Immature natural killer cell (primary cell): ENCODE measurements at regions not wholly inside any gene's neighbourhood (a gene's known extent, or its start where the extent isn't known, plus 50 kb on each side); places are given as distances from the start of the nearest gene placed in this dataset.
"Not testable (repeated sequence)": the region's sequence is repeated elsewhere in the genome, so short reads cannot be mapped to it uniquely, and the experiment has no call there.

Experiments used
- DNase-seq, 3 donors: peaks; one replicate each; pipeline ENCODE4 v3.0.0; 2022; ENCODE audit warnings: mixed read lengths in 1 of 3
- H3K27ac Mint-ChIP-seq, 6 donors: one replicate each; pipeline ENCODE4 v1.8.0; 2020; ENCODE audit warnings: mixed read lengths in 6 of 6, mild to moderate bottlenecking in 5 of 6, inconsistent platforms in 4 of 6, moderate library complexity in 3 of 6
- H3K27me3 Mint-ChIP-seq, 3 donors: one replicate each; pipeline ENCODE4 v1.8.0; 2020 to 2021; ENCODE audit warnings: low read depth in 3 of 3, mild to moderate bottlenecking in 3 of 3, mixed read lengths in 3 of 3, moderate library complexity in 3 of 3, inconsistent platforms in 1 of 3
- H3K36me3 Mint-ChIP-seq, 3 donors: one replicate each; pipeline ENCODE4 v1.8.0; 2020; ENCODE audit warnings: mixed read lengths in 3 of 3, inconsistent platforms in 2 of 3, mild to moderate bottlenecking in 2 of 3
- H3K4me1 Mint-ChIP-seq, 2 donors: one replicate each; pipeline ENCODE4 v1.8.0; 2020; ENCODE audit warnings: inconsistent platforms in 2 of 2, mild to moderate bottlenecking in 2 of 2, mixed read lengths in 2 of 2, moderate library complexity in 1 of 2
- H3K4me3 Mint-ChIP-seq, 5 donors: one replicate each; pipeline ENCODE4 v1.8.0; 2020; ENCODE audit warnings: mild to moderate bottlenecking in 5 of 5, mixed read lengths in 5 of 5, inconsistent platforms in 3 of 5, moderate library complexity in 3 of 5
- H3K9me3 Mint-ChIP-seq, 6 donors: one replicate each; pipeline ENCODE4 v1.8.0; 2020; ENCODE audit warnings: mild to moderate bottlenecking in 6 of 6, mixed read lengths in 6 of 6, inconsistent platforms in 4 of 6, moderate library complexity in 3 of 6

DNA sequence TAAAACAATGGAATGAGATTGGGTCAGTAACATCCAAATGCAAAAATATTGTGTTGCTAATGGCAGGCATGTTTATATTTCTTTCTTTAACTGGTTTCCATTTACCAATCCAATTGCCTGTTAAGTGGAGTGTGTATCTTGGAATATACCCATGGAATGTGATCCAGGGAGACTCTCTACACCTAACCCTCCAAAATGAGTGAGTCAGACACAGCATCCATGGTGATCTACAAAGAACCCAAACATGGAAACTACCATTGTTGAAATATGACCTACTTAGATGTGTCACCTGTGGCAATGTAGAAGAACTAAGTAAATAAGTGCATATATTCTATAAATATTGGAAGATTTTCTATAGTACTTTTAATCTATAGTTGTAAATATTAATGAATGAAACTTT, 110.3 kb downstream of the AREG start:
- no peak for DNase-seq
- H3K4me1 Mint-ChIP-seq: no peaks in the 10 kb centered on the region
- H3K27me3 Mint-ChIP-seq: no peaks in the 10 kb centered on the region
- H3K36me3 Mint-ChIP-seq: no peaks in the 10 kb centered on the region
- peaks cover 0 to 3% (median 0%) of the 10 kb centered on the region in 6 donors for H3K9me3 Mint-ChIP-seq
- no peak overlapping the region for H3K4me3 Mint-ChIP-seq
- H3K27ac Mint-ChIP-seq: no peak overlapping the region

DNA sequence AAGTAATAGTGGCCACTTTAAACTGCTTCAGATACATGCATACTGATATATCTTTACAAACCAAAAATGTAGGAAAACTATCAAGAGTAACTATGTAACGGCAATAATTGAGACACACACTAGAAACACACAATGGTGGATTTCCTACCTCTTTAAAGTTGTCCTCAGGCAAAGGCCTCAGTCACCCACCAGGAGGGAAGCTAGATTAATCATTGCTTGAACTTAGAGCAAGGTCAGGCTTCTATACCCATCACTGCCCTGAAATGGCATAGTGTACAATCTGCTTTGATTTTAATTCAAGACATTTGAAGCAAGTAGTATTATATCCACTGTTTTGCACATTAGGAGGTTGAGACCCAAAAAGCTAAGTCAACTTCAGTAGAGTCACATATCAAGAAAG, 110.9 kb downstream of the AREG start:
- no peak for DNase-seq
- Mint-ChIP-seq H3K4me1 (no peaks in the 10 kb centered on the region), H3K27me3 (no peaks in the 10 kb centered on the region), H3K36me3 (no peaks in the 10 kb centered on the region), H3K27ac (no peak overlapping the region), H3K4me3 (no peak overlapping the region), H3K9me3 (peaks cover 0 to 3% (median 0%) of the 10 kb centered on the region in 6 donors)

DNA sequence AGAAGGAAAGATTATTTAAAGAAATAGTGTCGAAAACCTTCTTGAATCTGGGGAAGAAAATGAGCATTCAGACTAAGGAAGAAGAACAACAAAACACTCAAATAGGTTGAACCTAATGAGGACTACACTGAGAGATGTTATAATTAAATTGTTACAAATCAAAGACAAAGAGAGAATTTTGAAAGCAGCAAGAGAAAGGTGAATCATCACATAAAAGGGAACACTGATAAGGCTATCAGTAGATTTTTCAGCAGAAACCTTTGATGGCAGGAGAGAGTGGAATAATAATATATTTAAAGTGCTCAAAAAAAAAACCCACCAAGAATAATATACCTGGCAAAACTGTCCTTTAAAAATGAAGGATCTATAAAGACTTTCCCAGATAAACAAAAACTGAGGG, 114.9 kb downstream of the AREG start:
- DNase-seq: no peak
- H3K27me3 Mint-ChIP-seq: peaks cover 0 to 5% (median 2%) of the 10 kb centered on the region in 3 donors
- peaks cover 0 to 9% (median 7%) of the 10 kb centered on the region in 6 donors for H3K9me3 Mint-ChIP-seq
- no peak overlapping the region for H3K4me3 Mint-ChIP-seq
- no peaks in the 10 kb centered on the region for H3K4me1 Mint-ChIP-seq
- H3K27ac Mint-ChIP-seq: no peak overlapping the region
- no peaks in the 10 kb centered on the region for H3K36me3 Mint-ChIP-seq

DNA sequence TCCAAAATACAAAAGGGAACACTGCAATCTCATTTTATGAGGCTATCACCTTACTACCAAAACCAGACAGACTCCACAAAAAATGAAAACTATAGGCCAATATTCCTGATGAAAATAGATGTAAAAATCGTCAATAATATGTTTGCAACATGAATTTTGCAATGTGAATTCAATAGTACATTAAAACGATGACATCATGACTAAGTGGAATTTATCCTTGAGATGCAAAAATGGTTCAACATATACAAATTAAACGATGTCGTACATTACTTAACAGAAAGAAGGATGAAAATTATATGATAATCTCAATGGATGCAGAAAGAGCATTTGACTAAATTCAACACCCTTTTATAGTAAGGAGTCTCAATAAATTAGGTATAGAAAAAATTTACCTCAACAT, 123.0 kb downstream of the AREG start:
- Mint-ChIP-seq H3K27me3 (peaks cover 0 to 5% (median 3%) of the 10 kb centered on the region in 3 donors), H3K27ac (no peak overlapping the region), H3K4me1 (no peaks in the 10 kb centered on the region), H3K36me3 (no peaks in the 10 kb centered on the region), H3K4me3 (no peak overlapping the region), H3K9me3 (peaks cover 0 to 12% (median 7%) of the 10 kb centered on the region in 6 donors)
- DNase-seq: no peak

DNA sequence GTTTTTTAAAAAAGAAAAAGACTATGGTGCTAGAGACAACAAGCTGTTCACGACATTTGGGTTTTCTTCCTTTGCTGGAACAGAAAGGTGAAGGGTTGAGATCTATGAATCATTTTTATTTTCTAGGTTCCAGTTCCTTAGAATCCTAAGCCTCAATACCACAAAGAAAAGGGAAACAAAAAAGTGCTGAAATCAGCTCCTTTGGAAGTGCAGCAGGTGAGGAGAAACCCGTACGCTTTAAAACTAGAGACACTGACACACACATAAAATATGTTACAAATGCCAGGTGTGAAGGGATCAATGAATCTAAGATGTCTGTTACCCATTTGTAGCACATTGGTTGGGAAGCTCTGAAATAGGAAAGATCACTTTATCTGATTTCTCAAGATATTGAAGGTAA, 125.2 kb downstream of the AREG start:
- no peak overlapping the region for H3K4me3 Mint-ChIP-seq
- H3K9me3 Mint-ChIP-seq: peaks cover 0 to 5% (median under 1%) of the 10 kb centered on the region in 6 donors
- H3K27me3 Mint-ChIP-seq: peaks cover 0 to 3% (median 0%) of the 10 kb centered on the region in 3 donors
- DNase-seq: no peak
- H3K36me3 Mint-ChIP-seq: no peaks in the 10 kb centered on the region
- no peaks in the 10 kb centered on the region for H3K4me1 Mint-ChIP-seq
- H3K27ac Mint-ChIP-seq: no peak overlapping the region

DNA sequence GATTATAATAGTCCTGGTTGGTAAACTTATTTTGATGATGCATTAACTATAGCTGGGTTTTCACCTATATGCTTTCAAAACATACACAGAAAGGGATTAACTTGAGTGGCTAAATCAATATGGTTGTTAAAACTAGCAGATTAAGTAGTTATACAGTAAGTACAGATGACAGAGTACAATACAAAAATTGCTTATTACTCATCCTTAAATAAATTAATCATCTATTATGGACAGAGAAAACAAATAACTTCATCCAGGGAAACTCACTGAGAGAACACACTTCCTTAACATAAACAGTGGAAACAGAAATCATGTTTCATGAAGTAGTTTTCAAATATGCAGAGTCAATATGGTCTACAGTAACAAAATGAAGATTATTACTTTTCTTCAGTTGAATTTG, 133.4 kb downstream of the AREG start:
- no peak overlapping the region for H3K4me3 Mint-ChIP-seq
- H3K9me3 Mint-ChIP-seq: peaks cover 0 to 3% (median 0%) of the 10 kb centered on the region in 6 donors
- no peaks in the 10 kb centered on the region for H3K36me3 Mint-ChIP-seq
- no peaks in the 10 kb centered on the region for H3K4me1 Mint-ChIP-seq
- H3K27ac Mint-ChIP-seq: no peak overlapping the region
- no peak for DNase-seq
- H3K27me3 Mint-ChIP-seq: peaks cover 0 to 5% (median 0%) of the 10 kb centered on the region in 3 donors

DNA sequence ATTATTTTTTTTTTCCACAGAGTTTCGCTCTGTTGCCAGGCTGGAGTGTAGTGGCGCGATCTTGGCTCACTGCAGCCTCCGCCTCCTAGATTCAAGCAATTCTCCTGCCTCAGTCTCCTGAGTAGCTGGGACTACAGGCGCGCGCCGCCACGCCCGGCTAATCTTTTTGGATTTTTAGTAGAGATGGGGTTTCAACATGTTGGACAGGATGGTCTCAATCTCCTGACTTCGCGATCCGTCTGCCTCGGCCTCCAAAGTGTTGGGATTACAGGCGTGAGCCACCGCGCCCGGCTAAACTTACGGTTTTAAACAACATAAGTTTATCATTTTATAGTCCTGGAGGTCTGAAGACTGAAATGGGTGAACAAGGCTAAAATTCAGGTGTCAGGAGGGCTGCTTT, 133.9 kb downstream of the AREG start:
- H3K9me3 Mint-ChIP-seq, H3K36me3 Mint-ChIP-seq, H3K4me1 Mint-ChIP-seq, DNase-seq, H3K4me3 Mint-ChIP-seq, H3K27ac Mint-ChIP-seq, H3K27me3 Mint-ChIP-seq: not testable (repeated sequence)

DNA sequence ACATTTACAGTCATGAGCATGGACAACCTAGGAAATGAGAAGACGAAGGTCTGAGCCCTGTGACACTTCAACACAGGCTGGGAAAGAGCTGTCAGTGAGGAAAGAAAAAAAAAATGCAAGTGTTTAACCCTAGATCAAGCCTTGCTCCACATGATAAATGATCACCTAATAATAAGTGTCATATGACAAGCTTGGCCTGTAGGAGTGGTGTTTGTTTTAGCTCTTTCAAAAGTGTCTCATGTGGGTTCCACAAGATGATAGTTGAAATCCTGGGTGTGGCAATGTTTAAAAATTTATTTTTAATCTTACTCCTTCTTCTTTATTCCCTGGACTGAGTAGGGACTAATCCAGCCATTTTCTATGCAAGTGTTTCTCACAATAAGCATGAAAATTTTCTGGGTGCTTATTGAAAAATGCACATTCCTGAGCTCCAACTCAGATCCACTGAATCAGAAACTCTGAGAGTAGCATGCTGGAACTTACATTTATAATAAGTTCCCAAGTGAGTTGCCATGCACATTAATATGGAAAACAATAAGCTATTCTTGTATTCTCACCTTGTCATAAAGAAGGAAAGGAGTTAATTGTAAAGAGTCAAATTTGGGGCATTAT, 138.3 kb downstream of the AREG start:
- no peaks in the 10 kb centered on the region for H3K4me1 Mint-ChIP-seq
- no peak overlapping the region for H3K4me3 Mint-ChIP-seq
- no peaks in the 10 kb centered on the region for H3K27me3 Mint-ChIP-seq
- DNase-seq: no peak
- peaks cover 0 to 2% (median 0%) of the 10 kb centered on the region in 6 donors for H3K9me3 Mint-ChIP-seq
- H3K36me3 Mint-ChIP-seq: no peaks in the 10 kb centered on the region
- H3K27ac Mint-ChIP-seq: no peak overlapping the region

DNA sequence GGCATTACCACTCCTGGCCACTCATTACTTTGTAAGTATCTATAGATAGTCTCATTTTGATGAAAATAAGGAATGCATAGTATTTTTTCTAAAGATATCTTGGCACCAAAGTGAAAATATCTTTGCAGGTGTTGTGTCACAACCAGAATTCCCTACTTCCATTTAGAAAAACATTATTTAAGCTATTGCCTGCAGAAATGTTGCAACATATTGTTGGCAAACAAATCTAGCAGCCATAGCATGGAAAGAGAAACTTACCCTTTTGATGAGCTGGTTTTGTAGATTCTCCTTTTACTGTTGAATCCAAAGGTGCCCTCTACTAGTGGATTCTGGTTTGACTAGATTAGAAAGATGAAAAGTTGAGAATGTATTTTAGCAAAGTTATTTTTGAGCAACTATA, 138.8 kb downstream of the AREG start:
- no peak for DNase-seq
- no peaks in the 10 kb centered on the region for H3K4me1 Mint-ChIP-seq
- H3K27ac Mint-ChIP-seq: no peak overlapping the region
- H3K36me3 Mint-ChIP-seq: no peaks in the 10 kb centered on the region
- H3K9me3 Mint-ChIP-seq: peaks cover 0 to 2% (median 0%) of the 10 kb centered on the region in 6 donors
- no peaks in the 10 kb centered on the region for H3K27me3 Mint-ChIP-seq
- H3K4me3 Mint-ChIP-seq: no peak overlapping the region

DNA sequence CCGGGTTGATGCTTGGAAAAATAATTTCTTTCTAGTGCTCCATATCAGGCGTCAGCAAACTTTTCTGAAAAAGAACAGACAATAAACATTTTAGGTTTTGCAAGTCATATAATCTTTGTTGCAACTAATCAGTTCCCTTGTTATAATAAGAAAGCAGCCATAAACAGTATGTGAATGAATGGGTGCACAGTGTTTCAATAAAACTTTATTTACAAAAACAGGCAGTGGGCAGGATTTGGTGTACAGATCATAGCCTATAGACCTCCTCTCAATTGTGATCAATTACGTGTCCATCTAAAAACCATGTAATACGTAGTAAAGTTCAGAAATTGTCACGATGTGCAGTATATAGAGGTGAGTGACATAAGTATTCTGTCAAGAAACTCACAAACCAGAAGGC, 143.4 kb downstream of the AREG start:
- DNase-seq: no peak
- Mint-ChIP-seq H3K4me1 (no peaks in the 10 kb centered on the region), H3K9me3 (peaks cover 0 to 2% (median 0%) of the 10 kb centered on the region in 6 donors), H3K27ac (no peak overlapping the region), H3K36me3 (no peaks in the 10 kb centered on the region), H3K4me3 (no peak overlapping the region), H3K27me3 (peaks cover 0 to 2% (median 0%) of the 10 kb centered on the region in 3 donors)

DNA sequence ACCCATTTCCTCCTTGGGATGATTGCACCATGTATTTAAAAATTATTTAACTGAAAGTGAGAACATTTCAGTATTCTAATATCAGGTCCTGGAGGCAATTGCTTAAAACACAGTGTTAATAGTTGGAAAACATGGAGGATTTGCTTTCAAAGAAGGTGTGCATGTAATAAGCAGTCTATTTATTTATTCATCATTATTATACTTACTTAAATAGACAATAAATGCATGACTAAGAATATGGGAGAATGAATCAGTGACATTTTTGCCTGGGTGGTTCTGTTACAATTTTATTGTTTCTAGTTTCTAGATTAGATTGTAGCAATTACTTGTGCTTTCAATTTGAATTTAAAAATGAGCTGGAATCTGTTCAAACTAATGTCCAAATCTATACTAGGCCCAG, 145.5 kb downstream of the AREG start:
- Mint-ChIP-seq H3K4me3 (no peak overlapping the region), H3K27me3 (peaks cover 0 to 2% (median 0%) of the 10 kb centered on the region in 3 donors), H3K36me3 (no peaks in the 10 kb centered on the region), H3K9me3 (peaks cover 0 to 5% (median 0%) of the 10 kb centered on the region in 6 donors), H3K4me1 (no peaks in the 10 kb centered on the region), H3K27ac (no peak overlapping the region)
- no peak for DNase-seq

DNA sequence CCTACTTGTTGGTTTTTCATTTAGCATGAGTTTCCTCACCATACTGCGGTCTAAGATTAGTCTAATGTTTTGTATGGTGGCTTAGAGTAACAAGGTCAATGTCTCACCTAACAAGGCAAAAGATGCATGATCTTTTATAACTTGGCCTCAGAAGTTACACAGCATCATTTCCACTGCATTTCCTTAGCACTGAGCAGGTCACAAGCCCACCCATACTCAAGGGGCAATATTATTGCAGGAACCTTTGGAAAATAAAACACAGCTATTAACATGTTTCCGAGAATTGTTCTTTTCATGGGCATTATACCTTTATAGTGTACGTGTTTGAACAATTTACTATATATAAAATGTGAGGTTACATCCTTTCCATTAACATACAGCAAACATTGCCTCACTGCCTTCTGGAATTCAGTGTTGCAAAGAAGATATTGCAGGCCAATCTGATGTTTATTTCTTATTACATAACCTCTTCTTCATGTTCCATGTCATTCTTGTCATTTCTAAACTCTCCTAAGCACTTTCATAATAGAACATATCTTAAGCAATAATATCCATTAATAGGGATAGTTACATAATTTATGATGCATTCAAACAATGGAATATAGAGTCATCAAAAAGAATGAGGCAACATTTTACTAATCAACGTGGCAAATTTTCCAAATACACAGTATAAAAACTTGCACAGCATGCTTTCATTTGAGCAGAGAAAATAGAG, 153.8 kb downstream of the AREG start:
- H3K36me3 Mint-ChIP-seq: no peaks in the 10 kb centered on the region
- no peak for DNase-seq
- no peak overlapping the region for H3K27ac Mint-ChIP-seq
- peaks cover 0 to 5% (median 3%) of the 10 kb centered on the region in 6 donors for H3K9me3 Mint-ChIP-seq
- no peak overlapping the region for H3K4me3 Mint-ChIP-seq
- H3K4me1 Mint-ChIP-seq: no peaks in the 10 kb centered on the region
- peaks cover 0 to 3% (median 2%) of the 10 kb centered on the region in 3 donors for H3K27me3 Mint-ChIP-seq

DNA sequence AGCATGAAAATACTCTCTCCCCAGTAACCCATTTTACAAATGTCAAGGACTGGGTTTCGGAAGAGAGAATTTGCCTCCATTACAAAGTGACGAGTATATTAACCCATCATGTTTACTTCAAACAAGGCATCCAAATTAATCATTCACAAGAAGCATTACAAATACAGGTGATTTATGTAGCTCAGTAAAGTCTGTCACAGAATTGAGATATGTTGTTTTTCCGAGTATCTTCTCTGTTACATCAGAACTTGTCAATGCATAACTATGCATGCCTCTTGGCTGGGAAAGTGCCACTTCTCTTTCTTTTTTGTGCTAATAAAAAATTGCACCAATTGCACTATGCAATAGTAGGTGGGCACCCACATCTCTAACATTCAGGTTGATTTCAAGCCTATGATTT, 158.2 kb downstream of the AREG start:
- no peaks in the 10 kb centered on the region for H3K36me3 Mint-ChIP-seq
- no peaks in the 10 kb centered on the region for H3K27me3 Mint-ChIP-seq

DNA sequence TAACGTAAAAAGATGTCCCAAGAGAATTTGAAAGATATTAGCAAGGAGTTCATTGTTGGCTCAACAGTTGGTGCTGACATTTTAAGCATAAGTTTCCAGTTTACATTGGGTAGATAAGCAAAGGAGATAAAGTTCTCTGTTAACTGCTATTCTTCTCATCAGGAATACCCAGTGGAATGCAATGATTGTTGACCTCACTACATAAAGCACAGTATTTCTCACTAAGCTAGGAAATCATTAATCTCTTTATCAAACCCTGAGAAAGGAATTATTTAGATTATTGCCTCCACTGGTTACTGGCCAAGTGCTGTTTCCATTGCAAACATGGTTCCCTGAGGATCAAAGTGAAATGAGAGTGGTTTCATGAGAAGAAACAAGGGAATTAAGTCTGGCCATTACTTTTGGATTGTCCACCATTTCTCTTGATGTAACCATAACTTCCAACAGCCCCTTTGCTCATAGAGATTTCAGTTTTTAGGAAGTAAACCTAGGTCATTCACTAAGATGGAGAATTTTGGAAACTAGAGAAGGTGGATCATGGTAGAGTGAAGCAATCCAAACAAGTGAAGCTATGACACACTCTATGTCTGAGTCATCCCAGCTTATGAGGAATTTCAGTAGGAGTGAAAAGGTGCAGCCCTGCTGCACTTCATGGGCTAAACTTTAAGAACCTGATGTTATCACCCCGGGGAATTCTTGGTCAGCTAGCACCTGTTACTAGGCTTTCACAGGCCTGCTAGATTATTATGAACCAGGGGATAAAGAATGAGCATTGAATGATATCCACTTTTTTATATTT, 163.4 kb downstream of the AREG start:
- H3K27ac Mint-ChIP-seq: no peak overlapping the region
- H3K36me3 Mint-ChIP-seq: no peaks in the 10 kb centered on the region
- no peaks in the 10 kb centered on the region for H3K27me3 Mint-ChIP-seq
- H3K9me3 Mint-ChIP-seq: peaks cover 0 to 2% (median 0%) of the 10 kb centered on the region in 6 donors
- H3K4me1 Mint-ChIP-seq: no peaks in the 10 kb centered on the region
- H3K4me3 Mint-ChIP-seq: no peak overlapping the region
- DNase-seq: no peak

More for the DNA sequence above, 158.2 kb downstream of the AREG start:
- Mint-ChIP-seq H3K4me3 (no peak overlapping the region), H3K27ac (no peak overlapping the region), H3K4me1 (no peaks in the 10 kb centered on the region), H3K9me3 (peaks cover 0 to 2% (median 0%) of the 10 kb centered on the region in 6 donors)
- no peak for DNase-seq
